ENCODE measurements at regions not wholly inside any gene's neighbourhood (a gene's known extent, or its start where the extent isn't known, plus 50 kb on each side); places are given as distances from the start of the nearest gene placed in this dataset.

GRCh38 chrX:26590849-26591248, 374.9 kb downstream of the MAGEB5 start:
- H3K9ac ChIP-seq (ENCODE audit: insufficient read depth in 1 of 2, low read length in 2 of 2): no peak overlapping the region
- ATAC-seq (ENCODE audit: insufficient read depth, low FRiP score): no peak
- no peaks in the 10 kb centered on the region for H3K9me3 ChIP-seq (ENCODE audit: control insufficient read depth in 4 of 4, insufficient read depth in 3 of 4, low read length in 3 of 4)
- no peak overlapping the region for H3K4me3 ChIP-seq
- no peak overlapping the region for H3K27ac ChIP-seq (ENCODE audit: low read depth in 1 of 2, low read length in 1 of 2)
- DNase-seq: peak in 1 of 3 donors; percentile 14
- no peaks in the 10 kb centered on the region for H3K27me3 ChIP-seq (ENCODE audit: control insufficient read depth in 3 of 3, insufficient read depth in 3 of 3, low read length in 2 of 3)
- no peak for TF ChIP-seq CTCF (IDR thresholded peaks at IDR 0.05; ENCODE audit: control extremely low read depth, extremely low read depth)
- H3K36me3 ChIP-seq (ENCODE audit: control insufficient read depth in 4 of 4, insufficient read depth in 4 of 4, low read length in 4 of 4): no peaks in the 10 kb centered on the region
- no peaks in the 10 kb centered on the region for H3K4me1 ChIP-seq (ENCODE audit: control insufficient read depth in 5 of 5, insufficient read depth in 5 of 5, low read length in 5 of 5)
- WGBS, 2 donors: 62 to 74% methylated on average over 6 of the region's 6 CpGs

- H3K27me3 ChIP-seq (ENCODE audit: control insufficient read depth in 3 of 3, insufficient read depth in 3 of 3, low read length in 2 of 3): no peaks in the 10 kb centered on the region
- no peak overlapping the region for H3K9ac ChIP-seq (ENCODE audit: insufficient read depth in 1 of 2, low read length in 2 of 2)
- H3K4me1 ChIP-seq (ENCODE audit: control insufficient read depth in 5 of 5, insufficient read depth in 5 of 5, low read length in 5 of 5): no peaks in the 10 kb centered on the region
- ATAC-seq (ENCODE audit: insufficient read depth, low FRiP score) (no peak), DNase-seq (peak in 1 of 3 donors; percentile 11)
- 61 to 75% methylated on average over 3 of the region's 3 CpGs for WGBS, 2 donors
- H3K36me3 ChIP-seq (ENCODE audit: control insufficient read depth in 4 of 4, insufficient read depth in 4 of 4, low read length in 4 of 4): no peaks in the 10 kb centered on the region
- H3K9me3 ChIP-seq (ENCODE audit: control insufficient read depth in 4 of 4, insufficient read depth in 3 of 4, low read length in 3 of 4): no peaks in the 10 kb centered on the region
- no peak overlapping the region for H3K27ac ChIP-seq (ENCODE audit: low read depth in 1 of 2, low read length in 1 of 2)
- no peak for TF ChIP-seq CTCF (IDR thresholded peaks at IDR 0.05; ENCODE audit: control extremely low read depth, extremely low read depth)
- H3K4me3 ChIP-seq: no peak overlapping the region
Measured at GRCh38 chrX:26586570-26586969, 370.6 kb downstream of the MAGEB5 start.

GRCh38 chrX:26581091-26581490, 365.1 kb downstream of the MAGEB5 start:
- Histone ChIP-seq H3K9me3 (ENCODE audit: control insufficient read depth in 4 of 4, insufficient read depth in 3 of 4, low read length in 3 of 4) (no peaks in the 10 kb centered on the region), H3K27ac (ENCODE audit: low read depth in 1 of 2, low read length in 1 of 2) (no peak overlapping the region), H3K36me3 (ENCODE audit: control insufficient read depth in 4 of 4, insufficient read depth in 4 of 4, low read length in 4 of 4) (no peaks in the 10 kb centered on the region), H3K9ac (ENCODE audit: insufficient read depth in 1 of 2, low read length in 2 of 2) (no peak overlapping the region), H3K4me3 (no peak overlapping the region), H3K27me3 (ENCODE audit: control insufficient read depth in 3 of 3, insufficient read depth in 3 of 3, low read length in 2 of 3) (peaks cover 0 to 2% (median 0%) of the 10 kb centered on the region in 3 donors), H3K4me1 (ENCODE audit: control insufficient read depth in 5 of 5, insufficient read depth in 5 of 5, low read length in 5 of 5) (no peaks in the 10 kb centered on the region)
- DNase-seq (no peak), ATAC-seq (ENCODE audit: insufficient read depth, low FRiP score) (no peak)
- no peak for TF ChIP-seq CTCF (IDR thresholded peaks at IDR 0.05; ENCODE audit: control extremely low read depth, extremely low read depth)

- Histone ChIP-seq H3K4me3 (no peak overlapping the region), H3K9ac (ENCODE audit: insufficient read depth in 1 of 2, low read length in 2 of 2) (no peak overlapping the region), H3K27me3 (ENCODE audit: control insufficient read depth in 3 of 3, insufficient read depth in 3 of 3, low read length in 2 of 3) (peaks cover 0 to 2% (median 0%) of the 10 kb centered on the region in 3 donors), H3K4me1 (ENCODE audit: control insufficient read depth in 5 of 5, insufficient read depth in 5 of 5, low read length in 5 of 5) (no peaks in the 10 kb centered on the region), H3K27ac (ENCODE audit: low read depth in 1 of 2, low read length in 1 of 2) (no peak overlapping the region), H3K9me3 (ENCODE audit: control insufficient read depth in 4 of 4, insufficient read depth in 3 of 4, low read length in 3 of 4) (no peaks in the 10 kb centered on the region), H3K36me3 (ENCODE audit: control insufficient read depth in 4 of 4, insufficient read depth in 4 of 4, low read length in 4 of 4) (no peaks in the 10 kb centered on the region)
- 42 to 73% methylated on average over 1 of the region's 1 CpG for WGBS, 2 donors
- DNase-seq (no peak), ATAC-seq (ENCODE audit: insufficient read depth, low FRiP score) (no peak)
- no peak for TF ChIP-seq CTCF (IDR thresholded peaks at IDR 0.05; ENCODE audit: control extremely low read depth, extremely low read depth)
Measured at GRCh38 chrX:26580021-26580420, 364.1 kb downstream of the MAGEB5 start.
